GM10248 (cell line): ENCODE measurements at regions not wholly inside any gene's neighbourhood (a gene's known extent, or its start where the extent isn't known, plus 50 kb on each side); places are given as distances from the start of the nearest gene placed in this dataset.
A peak's percentile ranks its signal among the peaks of the same experiment; 100 is the strongest.
"Not testable (repeated sequence)": the region's sequence is repeated elsewhere in the genome, so short reads cannot be mapped to it uniquely, and the experiment has no call there.

Experiments
- CTCF ChIA-PET: fragments of 300-600 bp; sonication (Branson Sonifier 250); formaldehyde crosslinking; extraction: SDS; loops from one replicate; lab custom pipeline; 2021; ENCODE audit warnings: antibody characterized with exemption; lab: Yijun Ruan, JAX
- POLR2A ChIA-PET: fragments of 350-650 bp; sonication (Branson Sonifier 250); formaldehyde crosslinking; extraction: SDS; loops from one replicate; lab custom pipeline; 2020; ENCODE audit warnings: antibody characterized with exemption; lab: Yijun Ruan, JAX
- DNase-seq: peaks from one replicate; pipeline ENCODE4 v3.0.0; 2012; ENCODE audit errors: extremely low spot score
- CTCF ChIP-seq: IDR thresholded peaks from 2 replicates; pipeline ENCODE4 v1.5.1; 2012; ENCODE audit warnings: mild to moderate bottlenecking, low read depth; ENCODE audit errors: extremely low read depth, missing control alignments, control extremely low read depth

- POLR2A ChIA-PET, DNase-seq: not testable (repeated sequence)
- CTCF ChIA-PET = interaction anchor here (2.3 kb wide), 1 partner anchor 19 kb away, joined by 6 read pairs; no protein-coding TSS in a partner anchor
Observed at GRCh38 chr4:86413426-86413825, 53.6 kb upstream of the MAPK10 start.

DNA sequence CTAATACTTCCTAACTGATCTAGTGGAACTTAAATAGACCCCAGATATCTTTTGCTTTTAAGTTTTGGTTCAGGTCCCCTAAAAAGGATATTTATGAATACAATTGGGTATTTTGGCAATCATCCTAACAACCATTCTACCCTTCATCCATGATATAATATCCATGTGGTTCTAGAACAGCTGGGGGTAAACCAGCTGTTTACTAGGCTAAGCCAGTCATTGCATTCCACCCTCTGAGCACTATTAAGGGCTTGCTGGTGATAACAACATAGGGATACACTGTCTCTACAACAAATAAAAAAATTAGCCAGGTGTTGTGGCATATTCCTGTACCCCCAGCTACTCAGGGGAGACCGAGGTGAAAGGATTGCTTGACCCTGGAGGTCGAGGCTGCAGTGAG, 54.8 kb upstream of the MAPK10 start:
- POLR2A ChIA-PET = no interaction called here
- CTCF ChIA-PET = interaction anchor here (1.3 to 3.9 kb wide), 3 partner anchors 9 to 61 kb away, joined by 4 to 17 read pairs (median 6); no protein-coding TSS in a partner anchor
- TF ChIP-seq CTCF = no peak
- no peak for DNase-seq

- POLR2A ChIA-PET = no interaction called here
Observed at GRCh38 chr4:86416081-86416480, 56.2 kb upstream of the MAPK10 start.

DNA sequence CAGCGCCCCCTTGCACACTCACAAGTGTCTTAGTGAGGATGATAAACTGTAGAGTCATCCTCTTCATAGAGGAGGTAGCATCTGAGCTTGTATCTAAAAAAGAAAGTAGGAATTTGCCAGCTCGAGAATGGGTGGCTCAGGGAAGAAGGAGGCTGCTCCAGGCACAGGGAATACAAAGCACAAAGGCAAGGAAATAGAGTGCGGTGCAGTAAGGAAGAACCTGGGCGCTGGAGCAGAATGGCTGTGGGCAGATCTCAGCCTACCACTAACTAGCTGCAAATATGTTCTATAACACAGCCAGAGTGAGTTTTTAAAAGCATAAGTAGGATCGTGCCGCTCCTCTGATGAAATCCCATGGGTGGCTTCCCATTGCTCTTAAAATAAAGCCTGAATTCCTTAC, 61.6 kb upstream of the MAPK10 start:
- ChIA-PET CTCF (no interaction called here), POLR2A (no interaction called here)
- no peak for DNase-seq
- no peak for TF ChIP-seq CTCF

More at GRCh38 chr4:86416081-86416480, 56.2 kb upstream of the MAPK10 start:
- CTCF ChIA-PET = interaction anchor here (1.2 to 3.9 kb wide), 2 partner anchors 10 to 11 kb away, joined by 3 to 17 read pairs; no protein-coding TSS in a partner anchor
- no peak for TF ChIP-seq CTCF
- no peak for DNase-seq

DNA sequence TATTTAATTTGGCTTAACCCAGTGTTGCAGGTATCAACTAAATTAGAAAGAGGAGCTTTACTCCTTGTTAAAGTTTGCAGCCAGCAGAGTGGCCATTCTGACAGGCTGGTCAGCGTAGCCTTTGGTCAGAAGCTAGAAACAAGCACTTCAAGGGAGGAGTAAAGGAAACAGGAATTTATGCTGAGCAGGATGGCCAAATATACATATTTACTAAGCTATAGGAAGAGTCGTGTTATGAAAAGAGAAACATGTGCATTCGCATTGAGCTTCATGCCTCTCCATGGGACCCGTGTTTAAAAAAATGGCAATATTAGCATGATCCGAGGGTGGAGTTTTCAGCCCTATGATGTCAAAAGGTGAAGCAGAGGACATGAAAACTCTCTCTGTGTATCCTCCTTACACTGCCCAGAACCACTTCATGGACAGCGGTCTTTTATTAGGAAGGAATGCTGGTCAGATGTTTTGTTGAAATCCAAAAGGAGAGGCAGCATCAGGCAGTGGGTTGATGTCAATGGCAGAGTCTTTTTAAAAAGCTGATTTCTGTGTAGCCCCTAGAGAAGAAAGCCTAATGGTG, 71.8 kb upstream of the MAPK10 start:
- ChIA-PET POLR2A (no interaction called here), CTCF (no interaction called here)
- TF ChIP-seq CTCF = no peak
- DNase-seq = no peak

DNA sequence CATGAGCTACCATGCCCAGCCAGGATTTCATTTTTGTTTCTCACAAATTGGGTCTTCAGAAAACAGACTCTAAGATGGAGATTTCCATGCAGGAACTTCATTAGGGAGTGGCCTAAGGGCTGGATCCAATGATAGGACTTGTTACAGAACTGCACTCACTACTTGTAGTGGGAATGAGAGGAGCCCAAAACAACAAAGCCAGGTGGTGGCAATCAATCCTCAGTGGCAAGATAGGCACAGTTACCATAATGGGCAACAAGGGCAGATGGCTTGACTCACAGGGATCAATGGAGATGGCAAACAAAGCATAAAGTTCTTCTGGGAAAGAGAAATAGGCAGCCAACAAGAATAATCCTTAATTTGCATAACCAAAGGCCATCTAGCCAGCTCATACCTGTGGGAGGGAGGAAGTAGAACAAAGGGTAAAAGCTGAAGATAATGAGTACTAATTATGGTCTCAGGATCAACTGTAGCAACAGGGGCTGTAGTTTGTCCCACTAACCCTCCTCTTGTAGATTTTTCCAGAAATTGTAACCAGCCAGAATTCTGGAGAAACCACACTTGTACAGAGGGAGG, 72.8 kb upstream of the MAPK10 start:
- CTCF ChIA-PET = interaction anchor here (1.6 kb wide), 1 partner anchor 13 kb away, joined by 4 read pairs; no protein-coding TSS in a partner anchor
- no peak for TF ChIP-seq CTCF
- DNase-seq = peak; percentile 9
- POLR2A ChIA-PET = no interaction called here

DNA sequence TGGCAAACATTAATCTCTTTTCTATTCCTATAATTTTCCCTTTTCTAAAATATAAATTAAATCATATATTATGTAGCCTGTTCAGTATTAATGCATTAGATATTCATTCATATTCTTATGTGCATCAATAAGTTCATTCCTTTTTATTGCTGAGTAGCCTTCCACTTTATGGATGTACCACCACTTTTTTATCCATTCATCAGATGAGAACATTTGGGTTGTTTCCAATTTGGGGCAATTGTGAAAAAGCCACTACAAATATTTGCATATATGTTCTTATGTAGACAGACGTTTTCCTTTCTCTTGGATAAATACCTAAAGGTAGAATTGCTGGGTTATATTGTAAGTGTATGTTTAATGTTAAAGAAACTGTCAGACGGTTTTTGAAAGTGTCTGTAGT, 79.4 kb upstream of the MAPK10 start:
- CTCF ChIA-PET = no interaction called here
- POLR2A ChIA-PET = no interaction called here
- TF ChIP-seq CTCF = no peak

More for the DNA sequence above, 79.4 kb upstream of the MAPK10 start:
- no peak for DNase-seq
